ENCODE measurements at regions not wholly inside any gene's neighbourhood (a gene's known extent, or its start where the extent isn't known, plus 50 kb on each side); places are given as distances from the start of the nearest gene placed in this dataset.

DNA sequence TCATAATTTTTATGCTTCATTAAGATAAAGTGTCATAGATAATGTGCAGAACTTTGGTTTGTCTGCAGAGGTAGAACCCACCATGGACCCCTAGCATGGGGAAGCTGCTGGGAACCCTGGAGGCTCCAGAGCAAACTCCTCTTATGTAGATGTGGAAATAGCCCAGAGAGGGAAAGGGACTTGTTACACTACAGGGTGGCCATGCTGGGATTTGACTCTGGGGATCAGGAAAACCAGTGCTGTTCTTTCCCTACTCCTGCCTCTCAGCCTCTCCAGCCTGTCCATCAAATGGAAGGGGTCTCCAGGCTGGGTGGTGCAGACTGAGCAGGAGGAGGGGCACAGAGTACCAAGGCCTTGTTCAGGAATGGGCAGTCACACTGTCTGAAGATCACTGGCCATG is 54.2 kb downstream of the MSX1 start:
- TF ChIP-seq, protein P1, sequence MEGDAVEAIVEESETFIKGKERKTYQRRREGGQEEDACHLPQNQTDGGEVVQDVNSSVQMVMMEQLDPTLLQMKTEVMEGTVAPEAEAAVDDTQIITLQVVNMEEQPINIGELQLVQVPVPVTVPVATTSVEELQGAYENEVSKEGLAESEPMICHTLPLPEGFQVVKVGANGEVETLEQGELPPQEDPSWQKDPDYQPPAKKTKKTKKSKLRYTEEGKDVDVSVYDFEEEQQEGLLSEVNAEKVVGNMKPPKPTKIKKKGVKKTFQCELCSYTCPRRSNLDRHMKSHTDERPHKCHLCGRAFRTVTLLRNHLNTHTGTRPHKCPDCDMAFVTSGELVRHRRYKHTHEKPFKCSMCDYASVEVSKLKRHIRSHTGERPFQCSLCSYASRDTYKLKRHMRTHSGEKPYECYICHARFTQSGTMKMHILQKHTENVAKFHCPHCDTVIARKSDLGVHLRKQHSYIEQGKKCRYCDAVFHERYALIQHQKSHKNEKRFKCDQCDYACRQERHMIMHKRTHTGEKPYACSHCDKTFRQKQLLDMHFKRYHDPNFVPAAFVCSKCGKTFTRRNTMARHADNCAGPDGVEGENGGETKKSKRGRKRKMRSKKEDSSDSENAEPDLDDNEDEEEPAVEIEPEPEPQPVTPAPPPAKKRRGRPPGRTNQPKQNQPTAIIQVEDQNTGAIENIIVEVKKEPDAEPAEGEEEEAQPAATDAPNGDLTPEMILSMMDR (conservative IDR thresholded peaks at IDR 0.05; ENCODE audit: control insufficient read depth, insufficient read depth, low read depth, low read length), result no peak
- DNase-seq (ENCODE audit: low read depth), result no peak
- no peak overlapping the region for H3K4me3 ChIP-seq (ENCODE audit: control insufficient read depth, low read depth, low read length)

DNA sequence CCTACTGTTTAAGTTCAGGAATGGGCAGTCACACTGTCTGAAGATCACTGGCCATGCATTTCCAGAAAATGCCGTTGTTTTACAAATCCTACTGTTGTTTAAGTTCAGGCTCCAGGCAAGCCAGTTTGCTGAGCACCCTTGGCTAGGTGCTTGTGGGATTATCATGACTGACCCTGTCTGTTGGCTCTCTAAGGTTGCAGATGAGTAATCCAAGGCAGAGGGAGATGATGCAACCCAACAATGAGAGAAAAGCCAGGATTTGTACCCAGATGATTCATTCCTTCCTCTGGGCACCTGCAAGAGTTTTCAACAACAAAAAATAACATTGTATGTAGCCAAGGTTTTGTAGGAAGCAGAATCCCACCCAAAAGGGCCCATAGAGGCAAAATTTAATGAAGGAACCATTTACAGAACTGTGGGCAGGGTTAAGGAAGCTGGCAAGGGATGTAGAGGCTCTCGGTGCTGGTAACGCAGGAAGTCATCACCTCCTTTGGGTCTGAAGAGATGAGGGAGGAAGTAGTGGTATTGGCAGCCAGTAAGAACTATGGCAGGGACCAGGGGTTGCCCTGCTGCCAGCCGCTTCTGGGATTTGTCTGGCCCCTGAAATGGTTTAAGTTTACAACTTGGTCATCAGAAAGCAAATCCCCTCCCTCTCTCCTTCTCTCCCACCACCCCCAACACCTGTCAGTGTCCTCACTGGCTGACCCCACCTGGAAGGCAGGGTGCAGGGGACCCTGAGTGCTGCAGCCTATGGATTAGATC is 54.8 kb downstream of the MSX1 start:
- peak; percentile 68 for DNase-seq (ENCODE audit: low read depth)

DNA sequence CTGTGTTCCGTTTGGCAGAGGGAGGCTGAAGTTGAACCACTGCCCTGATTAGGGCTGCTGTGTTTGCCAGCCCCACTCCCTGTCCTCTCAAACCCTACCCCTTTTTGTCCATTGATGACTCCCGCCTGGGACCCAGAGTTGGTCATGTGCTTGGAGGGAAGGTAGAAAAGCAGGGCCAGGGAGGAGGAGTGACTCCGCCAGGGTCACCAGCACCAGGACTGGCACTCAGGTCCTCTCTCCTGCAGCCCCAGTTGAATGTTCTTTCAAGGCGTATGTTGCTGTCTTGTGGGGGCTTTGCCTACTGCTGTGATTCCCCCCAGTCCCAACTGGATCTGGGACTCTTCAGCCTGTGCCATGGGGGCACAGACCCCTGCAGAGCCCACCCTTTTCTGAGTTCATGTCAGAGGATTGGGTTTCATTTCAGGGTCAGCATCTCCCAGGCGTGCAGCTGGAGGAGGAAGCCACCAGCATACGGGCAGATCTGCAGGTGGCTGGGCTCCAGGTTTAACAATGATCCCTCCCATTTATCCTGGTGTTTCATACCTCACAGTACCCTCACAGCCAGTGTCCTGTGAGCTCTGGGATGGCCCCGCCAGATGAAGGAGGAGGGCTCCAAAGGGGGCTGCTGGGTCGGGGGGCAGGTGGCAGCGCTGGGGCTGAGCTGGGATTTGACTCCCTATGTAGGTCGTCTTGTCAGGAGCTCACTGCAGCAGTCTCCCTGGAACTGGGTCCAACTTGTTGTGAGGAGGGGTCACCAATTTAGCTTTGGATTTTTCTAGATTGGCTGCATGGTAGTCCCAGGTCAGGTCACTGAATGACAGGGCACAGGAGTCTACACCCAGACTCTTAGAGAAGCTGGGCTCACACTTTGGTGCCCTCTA is 55.7 kb downstream of the MSX1 start:
- no peak for DNase-seq (ENCODE audit: low read depth)
- no peak overlapping the region for H3K4me3 ChIP-seq (ENCODE audit: control insufficient read depth, low read depth, low read length)
- TF ChIP-seq, protein P1 (conservative IDR thresholded peaks at IDR 0.05; ENCODE audit: control insufficient read depth, insufficient read depth, low read depth, low read length), result no peak

More for the DNA sequence above, 54.8 kb downstream of the MSX1 start:
- TF ChIP-seq, protein P1 (conservative IDR thresholded peaks at IDR 0.05; ENCODE audit: control insufficient read depth, insufficient read depth, low read depth, low read length), result no peak
- no peak overlapping the region for H3K4me3 ChIP-seq (ENCODE audit: control insufficient read depth, low read depth, low read length)

DNA sequence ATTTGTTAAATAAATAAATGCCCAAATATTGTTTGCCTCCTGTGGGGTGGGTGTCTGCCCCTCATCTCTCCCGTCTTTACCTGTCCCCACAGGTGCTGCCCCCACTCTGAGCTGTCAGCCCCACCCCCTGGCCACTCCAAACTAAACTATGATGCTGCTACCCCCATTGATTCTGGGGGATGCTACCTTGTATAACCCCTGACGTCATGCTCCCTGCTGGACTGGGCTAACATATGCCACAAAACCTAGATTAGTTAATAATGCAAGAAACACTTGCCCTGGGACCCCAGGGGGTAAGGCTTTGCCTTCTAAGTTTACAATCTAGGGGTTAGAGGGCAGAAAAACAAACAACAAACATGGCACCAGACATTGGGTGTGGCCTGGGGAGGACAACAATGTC is 58.6 kb downstream of the MSX1 start:
- H3K4me3 ChIP-seq (ENCODE audit: control insufficient read depth, low read depth, low read length), result no peak overlapping the region
- TF ChIP-seq, protein P1 (conservative IDR thresholded peaks at IDR 0.05; ENCODE audit: control insufficient read depth, insufficient read depth, low read depth, low read length), result no peak
- DNase-seq (ENCODE audit: low read depth), result no peak

DNA sequence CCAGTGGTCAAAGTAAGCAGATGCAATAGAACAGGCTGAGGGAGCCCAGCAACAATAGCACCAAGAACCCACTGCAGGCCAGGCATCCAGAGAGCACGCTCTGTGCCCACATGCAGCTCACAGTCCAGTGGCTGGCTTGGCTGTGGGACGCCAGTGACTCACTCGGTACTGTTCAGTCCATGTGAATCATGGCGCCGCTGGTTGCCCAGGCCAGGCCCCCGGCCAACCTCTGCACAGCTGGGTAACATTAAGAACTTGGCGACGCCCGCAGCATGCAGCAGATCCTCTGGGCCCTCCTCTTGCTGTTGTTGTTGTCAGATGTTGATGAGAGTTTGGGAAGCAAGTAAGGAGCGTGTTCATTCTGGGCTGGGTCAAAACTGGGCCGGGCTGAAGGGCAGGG is 60.5 kb downstream of the MSX1 start:
- DNase-seq (ENCODE audit: low read depth), result peak; percentile 71
- TF ChIP-seq, protein P1 (conservative IDR thresholded peaks at IDR 0.05; ENCODE audit: control insufficient read depth, insufficient read depth, low read depth, low read length), result no peak
- no peak overlapping the region for H3K4me3 ChIP-seq (ENCODE audit: control insufficient read depth, low read depth, low read length)

DNA sequence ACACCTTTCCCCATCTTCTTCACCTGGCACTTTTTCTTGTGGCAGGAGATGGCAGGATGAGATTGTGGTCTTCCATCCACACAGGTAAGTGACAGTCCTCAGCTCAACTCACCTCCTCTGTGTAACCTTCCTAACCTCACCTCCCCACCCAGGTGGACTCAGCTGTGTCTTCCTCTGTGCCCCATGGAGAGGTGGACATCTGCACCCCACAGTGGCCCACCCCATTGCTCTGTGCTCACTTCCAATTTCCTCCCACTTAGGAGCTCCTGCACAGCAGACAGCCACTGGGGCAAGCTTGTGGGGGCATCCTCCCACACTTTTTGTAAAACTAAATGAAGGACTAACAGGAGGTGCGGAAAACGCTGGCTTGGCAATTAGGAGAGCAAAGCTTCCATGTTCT is 61.6 kb downstream of the MSX1 start:
- H3K4me3 ChIP-seq (ENCODE audit: control insufficient read depth, low read depth, low read length), result no peak overlapping the region
- TF ChIP-seq, protein P1 (conservative IDR thresholded peaks at IDR 0.05; ENCODE audit: control insufficient read depth, insufficient read depth, low read depth, low read length), result no peak
- DNase-seq (ENCODE audit: low read depth), result no peak
